Gastroesophageal sphincter (tissue), 3 donors: ENCODE measurements at regions not wholly inside any gene's neighbourhood (a gene's known extent, or its start where the extent isn't known, plus 50 kb on each side); places are given as distances from the start of the nearest gene placed in this dataset.

Experiments
- EP300 ChIP-seq: sonication (generic); formaldehyde crosslinking; IDR thresholded peaks from one replicate; pipeline ENCODE4 v1.6.1; 2017; ENCODE audit warnings: antibody characterized with exemption, mild to moderate bottlenecking
- POLR2A ChIP-seq, 2 donors: fragments of 450-650 bp; IDR thresholded peaks; one replicate each; pipeline ENCODE4 v1.6.1; 2017; ENCODE audit warnings: antibody characterized with exemption in 2 of 2, mild to moderate bottlenecking in 2 of 2, moderate library complexity in 1 of 2
- TF ChIP-seq, protein P1 (sequence below), 4 experiments: fragments of 200-600 bp in 2 of 4; fragments of 450-650 bp in 2 of 4; sonication (generic) in 1 of 4; IDR thresholded peaks; one replicate each; pipeline ENCODE4 v1.5.1; 2017 to 2019; ENCODE audit warnings: antibody characterized with exemption in 4 of 4, mild to moderate bottlenecking in 2 of 4, moderate library complexity in 2 of 4

GRCh38 chr7:18189500-18190126 lies 162.0 kb upstream of the PRPS1L1 start:
- TF ChIP-seq, protein P1, sequence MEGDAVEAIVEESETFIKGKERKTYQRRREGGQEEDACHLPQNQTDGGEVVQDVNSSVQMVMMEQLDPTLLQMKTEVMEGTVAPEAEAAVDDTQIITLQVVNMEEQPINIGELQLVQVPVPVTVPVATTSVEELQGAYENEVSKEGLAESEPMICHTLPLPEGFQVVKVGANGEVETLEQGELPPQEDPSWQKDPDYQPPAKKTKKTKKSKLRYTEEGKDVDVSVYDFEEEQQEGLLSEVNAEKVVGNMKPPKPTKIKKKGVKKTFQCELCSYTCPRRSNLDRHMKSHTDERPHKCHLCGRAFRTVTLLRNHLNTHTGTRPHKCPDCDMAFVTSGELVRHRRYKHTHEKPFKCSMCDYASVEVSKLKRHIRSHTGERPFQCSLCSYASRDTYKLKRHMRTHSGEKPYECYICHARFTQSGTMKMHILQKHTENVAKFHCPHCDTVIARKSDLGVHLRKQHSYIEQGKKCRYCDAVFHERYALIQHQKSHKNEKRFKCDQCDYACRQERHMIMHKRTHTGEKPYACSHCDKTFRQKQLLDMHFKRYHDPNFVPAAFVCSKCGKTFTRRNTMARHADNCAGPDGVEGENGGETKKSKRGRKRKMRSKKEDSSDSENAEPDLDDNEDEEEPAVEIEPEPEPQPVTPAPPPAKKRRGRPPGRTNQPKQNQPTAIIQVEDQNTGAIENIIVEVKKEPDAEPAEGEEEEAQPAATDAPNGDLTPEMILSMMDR (IDR thresholded peaks at IDR 0.05) = no peak
- TF ChIP-seq POLR2A (IDR thresholded peaks at IDR 0.05) (no peak), EP300 (no peak)
